HG03108 (cell line): ENCODE measurements at regions not wholly inside any gene's neighbourhood (a gene's known extent, or its start where the extent isn't known, plus 50 kb on each side); places are given as distances from the start of the nearest gene placed in this dataset.

Experiments
- ATAC-seq: cut with Tn5 transposase; IDR thresholded peaks from one replicate; pipeline ENCODE4 v1.9.1; 2021; ENCODE audit warnings: moderate library complexity; ENCODE audit not compliant: unreplicated experiment

GRCh38 chr5:10876006-10876744 lies 115.1 kb upstream of the DAP start:
- ATAC-seq, result no peak

GRCh38 chr5:10875201-10875768 lies 114.3 kb upstream of the DAP start:
- ATAC-seq, result no peak

GRCh38 chr5:10874541-10874940 lies 113.5 kb upstream of the DAP start:
- ATAC-seq, result no peak

GRCh38 chr5:10870791-10871190 lies 109.8 kb upstream of the DAP start:
- ATAC-seq, result no peak

GRCh38 chr5:10868956-10869355 lies 107.9 kb upstream of the DAP start:
- ATAC-seq, result no peak

GRCh38 chr5:10867389-10868303 lies 106.6 kb upstream of the DAP start:
- ATAC-seq, result no peak

- no peak for ATAC-seq
Measured at GRCh38 chr5:10866913-10867312, 105.9 kb upstream of the DAP start.

GRCh38 chr5:10863763-10864383 lies 102.8 kb upstream of the DAP start:
- peak; percentile 71 for ATAC-seq

GRCh38 chr5:10862085-10862484 lies 101.1 kb upstream of the DAP start:
- no peak for ATAC-seq

GRCh38 chr5:10861423-10861790 lies 100.4 kb upstream of the DAP start:
- no peak for ATAC-seq

- ATAC-seq, result no peak
Measured at GRCh38 chr5:10860645-10861422, 99.8 kb upstream of the DAP start.

- no peak for ATAC-seq
Measured at GRCh38 chr5:10860196-10860543, 99.1 kb upstream of the DAP start.

GRCh38 chr5:10859393-10860195 lies 98.6 kb upstream of the DAP start:
- no peak for ATAC-seq

GRCh38 chr5:10858945-10859344 lies 97.9 kb upstream of the DAP start:
- no peak for ATAC-seq

- no peak for ATAC-seq
Measured at GRCh38 chr5:10858307-10858706, 97.3 kb upstream of the DAP start.

- ATAC-seq, result no peak
Measured at GRCh38 chr5:10857338-10857733, 96.3 kb upstream of the DAP start.

- ATAC-seq, result no peak
Measured at GRCh38 chr5:10856683-10857337, 95.8 kb upstream of the DAP start.

GRCh38 chr5:10856071-10856470 lies 95.0 kb upstream of the DAP start:
- no peak for ATAC-seq

GRCh38 chr5:10854506-10855277 lies 93.7 kb upstream of the DAP start:
- no peak for ATAC-seq
